GM21381 (cell line): ENCODE measurements at regions not wholly inside any gene's neighbourhood (a gene's known extent, or its start where the extent isn't known, plus 50 kb on each side); places are given as distances from the start of the nearest gene placed in this dataset.

Experiments used
- ATAC-seq: cut with Tn5 transposase; IDR thresholded peaks from one replicate; pipeline ENCODE4 v1.9.1; 2021; ENCODE audit warnings: mild to moderate bottlenecking, moderate library complexity; ENCODE audit not compliant: unreplicated experiment

DNA sequence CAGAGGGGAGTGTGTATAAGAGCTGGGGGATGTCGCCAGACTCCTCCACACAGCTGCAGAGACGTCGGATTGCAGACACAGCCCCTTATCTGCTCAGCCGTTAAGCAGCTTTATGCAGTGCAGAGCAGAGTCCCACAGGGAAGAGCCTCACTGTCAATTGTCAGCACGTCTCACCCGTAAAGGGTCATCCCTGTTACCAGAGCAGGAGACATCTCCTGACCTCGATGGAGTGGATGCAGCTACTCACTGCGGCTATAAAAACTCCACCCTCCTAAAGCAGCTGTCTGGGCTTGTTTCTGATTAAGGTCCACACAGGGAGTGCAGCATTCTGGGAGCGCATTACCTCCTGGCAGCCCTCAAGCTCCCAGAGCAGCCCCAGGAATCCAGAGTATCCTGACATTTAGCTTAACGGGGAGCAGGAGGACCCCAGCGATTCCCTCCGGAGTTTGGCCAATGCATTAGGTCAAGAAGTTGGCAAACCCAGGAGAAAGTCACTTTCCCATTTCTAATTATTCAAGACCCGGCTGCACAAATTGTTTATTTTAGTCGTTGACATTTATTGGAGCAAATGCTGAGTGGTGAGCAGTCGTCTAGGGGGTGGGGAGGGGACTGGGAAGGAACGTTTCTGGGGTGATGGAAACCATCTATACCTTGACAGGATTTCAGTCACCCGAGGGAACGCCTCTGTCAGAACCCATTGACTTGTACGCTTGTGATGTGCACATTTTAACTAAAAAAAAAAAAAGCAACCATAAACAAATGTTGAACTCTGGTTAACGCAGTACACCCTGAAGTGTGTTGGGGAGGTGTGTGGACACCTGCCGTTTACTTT, 100.0 kb upstream of the ZNF469 start:
- ATAC-seq, result no peak

DNA sequence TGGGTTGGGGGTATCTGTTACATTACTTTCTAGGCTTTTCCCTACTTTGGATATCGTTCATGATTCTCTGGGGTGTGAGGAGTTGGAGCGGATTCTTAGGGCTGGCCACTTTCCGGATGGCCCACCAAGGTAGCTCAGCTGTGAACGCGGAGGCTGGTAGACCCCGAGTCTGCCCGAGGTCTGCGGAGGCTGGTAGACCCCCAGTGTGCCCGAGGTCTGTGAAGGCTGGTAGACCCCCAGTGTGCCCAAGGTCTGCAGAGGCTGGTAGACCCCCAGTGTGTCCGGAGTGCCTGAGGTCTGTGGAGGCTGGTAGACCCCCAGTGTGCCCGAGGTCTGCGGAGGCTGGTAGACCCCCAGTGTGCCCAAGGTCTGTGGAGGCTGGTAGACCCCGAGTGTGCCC, 99.2 kb upstream of the ZNF469 start:
- no peak for ATAC-seq

- no peak for ATAC-seq
Measured at GRCh38 chr16:88284101-88284500, 98.7 kb upstream of the ZNF469 start.

DNA sequence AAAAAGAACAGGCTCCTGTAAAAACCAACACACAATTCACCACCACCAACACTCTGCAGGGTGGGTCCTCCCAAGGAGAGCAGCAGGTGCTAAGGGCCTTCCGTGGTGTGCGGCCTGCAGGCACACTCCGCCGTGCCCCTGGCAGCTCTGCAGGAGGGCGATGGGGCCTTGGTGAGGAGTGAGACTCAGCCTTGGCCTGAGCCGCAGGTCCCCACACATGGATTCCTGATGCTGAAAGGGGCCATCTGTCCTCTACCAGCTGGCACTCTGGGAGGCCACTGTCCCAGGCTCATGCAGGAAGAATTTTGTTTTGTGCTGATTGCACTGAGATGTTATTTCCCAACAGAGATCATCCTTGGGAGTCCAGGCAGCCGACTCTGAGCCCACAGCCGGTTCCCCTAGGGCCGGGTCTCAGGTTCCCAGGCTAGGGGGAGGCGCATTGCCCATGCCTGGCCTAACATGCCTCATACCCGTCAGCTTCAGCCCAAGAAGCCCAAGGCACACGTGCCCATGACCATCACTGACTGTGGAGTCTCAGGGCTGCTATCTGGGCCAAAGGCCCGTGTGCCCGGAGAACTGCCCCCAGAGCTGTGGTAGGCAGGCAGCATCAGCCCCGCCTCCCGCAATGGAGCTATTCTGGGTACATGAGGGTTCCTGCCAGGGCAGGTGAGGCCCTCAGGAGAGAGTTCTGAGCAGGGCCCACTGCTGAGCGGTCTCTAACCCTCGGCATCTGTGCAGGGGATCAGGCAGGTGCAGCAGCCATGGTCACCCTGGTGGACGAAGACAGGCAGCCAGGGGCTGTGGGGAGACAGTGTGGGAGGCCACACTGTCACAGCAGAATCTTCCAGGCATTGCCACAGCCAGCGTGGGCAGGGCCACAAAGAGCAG, 97.9 kb upstream of the ZNF469 start:
- ATAC-seq, result no peak

GRCh38 chr16:88285514-88285822, 97.3 kb upstream of the ZNF469 start:
- no peak for ATAC-seq

GRCh38 chr16:88286301-88286923, 96.3 kb upstream of the ZNF469 start:
- no peak for ATAC-seq

GRCh38 chr16:88287219-88287618, 95.5 kb upstream of the ZNF469 start:
- ATAC-seq, result no peak

DNA sequence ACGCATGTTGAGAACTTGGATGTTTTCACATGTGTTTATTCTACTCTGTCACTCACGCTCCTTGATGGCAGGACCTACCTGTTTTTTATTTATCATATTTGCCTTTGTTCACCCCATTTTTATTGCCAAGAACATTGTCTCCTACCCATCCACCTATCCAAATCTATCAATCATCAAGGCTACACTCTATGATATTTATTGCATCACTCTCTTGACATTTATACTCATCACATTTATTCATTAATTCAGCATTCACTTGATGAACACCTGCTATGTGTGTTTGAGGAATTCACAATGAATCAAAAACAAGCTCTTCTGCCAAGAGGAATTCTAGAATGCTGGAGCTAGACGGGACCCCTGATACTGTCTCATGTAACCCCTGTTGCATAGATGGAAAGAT, 94.5 kb upstream of the ZNF469 start:
- no peak for ATAC-seq

DNA sequence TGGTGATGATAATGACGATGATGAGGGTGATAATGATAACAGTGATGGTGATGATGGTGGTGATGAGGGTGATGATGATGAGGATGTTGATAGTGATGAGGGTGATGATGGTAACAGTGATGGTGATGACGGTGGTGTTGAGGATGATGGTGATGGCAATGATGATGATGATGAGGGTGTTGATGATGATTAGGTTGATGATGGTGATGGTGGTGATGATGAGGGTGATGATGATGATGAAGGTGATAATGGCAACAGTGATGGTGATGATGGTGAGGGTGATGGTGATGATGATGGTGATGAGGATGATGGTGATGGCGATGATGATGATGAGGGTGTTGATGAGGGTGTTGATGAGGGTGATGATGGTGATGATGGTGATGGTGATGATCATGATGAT, 93.8 kb upstream of the ZNF469 start:
- ATAC-seq, result no peak

DNA sequence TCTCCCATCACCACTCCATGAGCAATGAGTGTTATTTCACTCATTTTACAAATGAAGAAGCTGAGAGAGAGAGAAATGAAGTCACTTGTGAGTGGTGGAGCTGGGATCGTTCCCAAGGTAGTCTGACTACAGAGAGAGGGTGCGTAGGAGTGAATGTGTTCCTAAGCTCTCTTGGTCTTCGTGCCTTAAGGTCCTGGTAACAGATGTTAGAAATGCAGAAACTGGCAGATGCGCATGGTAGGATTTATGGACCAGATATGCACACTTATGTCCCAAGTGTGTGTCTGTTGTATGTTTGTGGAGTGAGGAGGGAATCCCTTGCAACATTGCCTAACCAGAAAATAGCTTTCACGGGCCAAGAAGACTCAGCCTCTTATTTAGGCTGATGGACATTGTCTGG, 93.2 kb upstream of the ZNF469 start:
- ATAC-seq, result no peak

DNA sequence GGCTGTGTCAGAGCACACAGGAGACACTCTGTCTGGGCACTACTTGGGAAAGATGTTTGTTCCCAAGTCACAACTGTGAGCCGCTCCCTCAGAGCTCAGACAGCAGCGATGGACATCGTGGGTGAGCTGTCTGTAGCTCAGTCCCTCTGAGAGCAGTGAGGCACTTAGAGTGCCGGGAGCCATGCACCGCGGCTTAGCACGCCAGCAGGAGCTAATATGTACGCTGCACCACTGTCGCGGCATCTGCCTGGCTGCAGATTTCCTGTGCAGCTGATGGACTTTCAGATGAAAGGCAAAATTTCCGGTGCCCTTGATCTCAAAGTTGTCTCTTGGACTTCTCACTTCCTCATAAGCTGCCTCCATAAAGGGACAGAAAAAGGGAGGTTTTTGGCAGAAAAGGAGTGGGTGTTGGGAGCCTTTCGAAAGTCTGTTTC, 92.8 kb upstream of the ZNF469 start:
- ATAC-seq, result no peak

- no peak for ATAC-seq
Measured at GRCh38 chr16:88290850-88291830, 91.6 kb upstream of the ZNF469 start.

GRCh38 chr16:88292007-88292970, 90.5 kb upstream of the ZNF469 start:
- no peak for ATAC-seq

GRCh38 chr16:88293097-88293496, 89.7 kb upstream of the ZNF469 start:
- no peak for ATAC-seq

GRCh38 chr16:88295671-88296436, 86.9 kb upstream of the ZNF469 start:
- no peak for ATAC-seq

- ATAC-seq, result no peak
Measured at GRCh38 chr16:88296437-88297177, 86.2 kb upstream of the ZNF469 start.

DNA sequence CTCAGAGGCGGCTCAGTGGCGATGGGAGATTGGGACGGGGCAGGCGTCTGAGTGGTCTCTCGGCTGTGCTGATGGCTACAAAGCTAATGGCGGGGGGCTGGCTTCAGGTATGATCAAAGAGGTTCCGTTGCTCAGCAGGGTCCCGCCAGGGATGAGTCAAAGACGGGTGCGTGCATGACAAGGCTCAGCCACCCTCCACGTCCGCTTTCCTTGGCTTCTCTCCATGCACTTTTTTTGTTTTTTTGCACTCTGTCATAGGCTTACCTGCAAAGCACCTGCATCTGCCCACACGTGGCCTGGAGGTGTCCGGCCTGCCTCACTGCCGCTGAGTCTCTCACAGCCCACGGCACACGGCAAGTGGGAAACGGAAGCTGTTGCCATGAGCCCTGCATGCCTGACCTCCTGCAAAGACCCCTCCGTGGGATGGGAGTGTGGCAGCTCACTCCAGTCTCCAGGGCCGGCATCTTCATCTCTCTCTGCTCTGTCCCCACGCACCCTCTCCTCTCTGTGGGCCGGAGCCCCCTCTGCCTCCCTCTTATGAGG, 85.5 kb upstream of the ZNF469 start:
- no peak for ATAC-seq
